SK-N-SH (cell line): ENCODE measurements at regions not wholly inside any gene's neighbourhood (a gene's known extent, or its start where the extent isn't known, plus 50 kb on each side); places are given as distances from the start of the nearest gene placed in this dataset.

ENCODE experiments used
- CTCF ChIA-PET: fragments of 300-600, 350-600 bp; formaldehyde crosslinking; extraction: SDS; loops from one replicate; lab custom pipeline; 2021; lab: Yijun Ruan, JAX
- POLR2A ChIA-PET: fragments of 350-600 bp; sonication (Branson Sonifier 250); formaldehyde crosslinking; extraction: SDS; loops from one replicate; lab custom pipeline; 2020; ENCODE audit warnings: antibody characterized with exemption, inconsistent platforms; lab: Yijun Ruan, JAX
- DNase-seq: peaks from one replicate; pipeline ENCODE4 v3.0.0; 2012
- H2AFZ ChIP-seq: fragments of 200-600 bp; sonication (generic); 2 replicates; pipeline ENCODE4 v1.8.1; 2016; ENCODE audit warnings: antibody characterized with exemption, mild to moderate bottlenecking, low read depth
- H3F3A ChIP-seq: fragments of 200-600 bp; sonication (generic); replicated peaks from 2 replicates; pipeline ENCODE3; 2016; ENCODE audit warnings: antibody characterized with exemption, mild to moderate bottlenecking; ENCODE audit not compliant: insufficient read depth
- H3K27ac ChIP-seq, 2 experiments: fragments of 200-500 bp in 1 of 2; fragments of 200-600 bp in 1 of 2; sonication (Bioruptor generic) in 1 of 2; sonication (generic), shearing (Covaris generic) in 1 of 2; 2 replicates each; pipeline versions ENCODE4 v1.5.1 to v1.6.1; 2014 to 2016; ENCODE audit warnings: low read depth in 2 of 2, inconsistent platforms in 1 of 2, low read length in 1 of 2, mild to moderate bottlenecking in 1 of 2, mixed read lengths in 1 of 2
- H3K27me3 ChIP-seq: fragments of 200-600 bp; sonication (generic), shearing (Covaris generic); 2 replicates; pipeline ENCODE4 v1.6.1; 2016; ENCODE audit warnings: mixed run types; ENCODE audit not compliant: insufficient read depth
- H3K36me3 ChIP-seq, 2 experiments: fragments of 200-500 bp in 1 of 2; fragments of 200-600 bp in 1 of 2; sonication (Bioruptor generic) in 1 of 2; sonication (generic) in 1 of 2; replicated peaks in 1 of 2; 2 replicates each; pipeline versions ENCODE3 to v1.5.1; 2014 to 2016; ENCODE audit warnings: low read length in 1 of 2, mild to moderate bottlenecking in 1 of 2; ENCODE audit not compliant: insufficient read depth in 2 of 2, control insufficient read depth in 1 of 2
- H3K4me1 ChIP-seq, 2 experiments: fragments of 200-500 bp in 1 of 2; fragments of 200-600 bp in 1 of 2; sonication (Bioruptor generic) in 1 of 2; sonication (generic), shearing (Covaris generic) in 1 of 2; 2 replicates each; pipeline versions ENCODE4 v1.5.1 to v1.6.1; 2014 to 2016; ENCODE audit warnings: low read depth in 1 of 2, low read length in 1 of 2, mixed run types in 1 of 2; ENCODE audit not compliant: insufficient read depth in 2 of 2, control insufficient read depth in 1 of 2
- H3K4me2 ChIP-seq: fragments of 200-600 bp; sonication (generic), shearing (Covaris generic); 2 replicates; pipeline ENCODE4 v1.6.1; 2017; ENCODE audit warnings: mixed run types
- H3K4me3 ChIP-seq, 2 experiments: fragments of 200-500 bp in 1 of 2; fragments of 200-600 bp in 1 of 2; sonication (Bioruptor generic) in 1 of 2; sonication (generic), shearing (Covaris generic) in 1 of 2; 2 replicates each; pipeline versions ENCODE4 v1.5.1 to v1.8.1; 2014 to 2016; ENCODE audit warnings: low read depth in 2 of 2, inconsistent platforms in 1 of 2, low read length in 1 of 2, mild to moderate bottlenecking in 1 of 2, mixed read lengths in 1 of 2, moderate library complexity in 1 of 2
- H3K79me2 ChIP-seq: fragments of 200-600 bp; sonication (generic); 2 replicates; pipeline ENCODE4 v1.8.1; 2017; ENCODE audit warnings: mild to moderate bottlenecking; ENCODE audit not compliant: insufficient read depth
- H3K9ac ChIP-seq: fragments of 200-600 bp; sonication (generic); 2 replicates; pipeline ENCODE4 v1.6.1; 2017; ENCODE audit warnings: mixed run types
- H3K9me2 ChIP-seq: fragments of 200-600 bp; sonication (generic); 2 replicates; pipeline ENCODE4 v1.6.1; 2017; ENCODE audit warnings: mixed run types
- H3K9me3 ChIP-seq: fragments of 200-600 bp; sonication (generic); 2 replicates; pipeline ENCODE4 v1.6.1; 2017; ENCODE audit warnings: mixed run types, mild to moderate bottlenecking, moderate library complexity
- H4K20me1 ChIP-seq: fragments of 200-600 bp; sonication (generic); 2 replicates; pipeline ENCODE4 v1.6.1; 2017; ENCODE audit warnings: mild to moderate bottlenecking, mixed run types; ENCODE audit not compliant: insufficient read depth
- EP300 ChIP-seq, 2 experiments: IDR thresholded peaks; 2 replicates each; pipeline versions ENCODE4 v1.4.0 to v1.6.1; 2012; ENCODE audit warnings: borderline replicate concordance in 1 of 2, low read depth in 1 of 2, low read length in 1 of 2
- EZH2phosphoT487 ChIP-seq: fragments of 200-600 bp; sonication (generic); IDR thresholded peaks from 2 replicates; pipeline ENCODE4 v1.6.1; 2017; ENCODE audit warnings: low read depth, mixed run types, mild to moderate bottlenecking, antibody characterized with exemption, moderate library complexity, borderline replicate concordance
- FOSL2 ChIP-seq: IDR thresholded peaks from 2 replicates; pipeline ENCODE4 v1.4.0; 2012; ENCODE audit warnings: low read depth, mild to moderate bottlenecking, moderate library complexity, borderline replicate concordance
- GATA2 ChIP-seq: sonication (generic); formaldehyde crosslinking; IDR thresholded peaks from 2 replicates; pipeline ENCODE4 v1.5.0; 2020; ENCODE audit warnings: mild to moderate bottlenecking, missing genetic modification reagents
- IRF3 ChIP-seq: fragments of 150-350 bp; IDR thresholded peaks from 2 replicates; pipeline ENCODE4 v1.6.1; 2016; ENCODE audit warnings: mild to moderate bottlenecking, low read depth, low read length
- JUND ChIP-seq: IDR thresholded peaks from 2 replicates; pipeline ENCODE4 v1.4.0; 2012
- MXI1 ChIP-seq: IDR thresholded peaks from 2 replicates; pipeline ENCODE4 v1.6.1; 2012; ENCODE audit warnings: mild to moderate bottlenecking, low read depth, low read length, improper control_type of control experiment
- POLR2AphosphoS5 ChIP-seq: IDR thresholded peaks from 2 replicates; pipeline ENCODE4 v1.6.1; 2012; ENCODE audit warnings: low read depth, low read length
- RAD21 ChIP-seq: IDR thresholded peaks from 2 replicates; pipeline ENCODE4 v1.6.1; 2012; ENCODE audit warnings: mild to moderate bottlenecking, low read length
- RCOR1 ChIP-seq: fragments of 150-350 bp; IDR thresholded peaks from 2 replicates; pipeline ENCODE4 v1.6.1; 2017; ENCODE audit warnings: antibody characterized with exemption, low read length
- REST ChIP-seq: IDR thresholded peaks from 2 replicates; pipeline ENCODE4 v1.6.1; 2012; ENCODE audit warnings: mild to moderate bottlenecking, low read depth, low read length, moderate library complexity
- RFX5 ChIP-seq: IDR thresholded peaks from 2 replicates; pipeline ENCODE4 v1.6.1; 2012; ENCODE audit warnings: mild to moderate bottlenecking, improper control_type of control experiment, low read length
- SMC3 ChIP-seq: IDR thresholded peaks from 2 replicates; pipeline ENCODE4 v1.6.1; 2012; ENCODE audit warnings: low read depth, low read length, improper control_type of control experiment
- WGBS: methylation state at CpG from one replicate; pipeline ENCODE4 v1.1.6; 2017; ENCODE audit warnings: low lambda C conversion rate; 5-methylcytosine and 5-hydroxymethylcytosine counted together
- TF ChIP-seq, protein P1 (sequence below): IDR thresholded peaks from 2 replicates; pipeline ENCODE4; 2012

GRCh38 chr15:66940368-66940767 lies 125.0 kb upstream of the SMAD3 start:
- Histone ChIP-seq H3K36me3 (no peaks in the 10 kb centered on the region), H4K20me1 (no peaks in the 10 kb centered on the region), H2AFZ (peak overlapping the region; percentile 38; the same call in 1 of the 2 replicates), H3K79me2 (no peaks in the 10 kb centered on the region), H3K27me3 (no peaks in the 10 kb centered on the region)
- POLR2A ChIA-PET = no interaction called here
- TF ChIP-seq, protein P1, sequence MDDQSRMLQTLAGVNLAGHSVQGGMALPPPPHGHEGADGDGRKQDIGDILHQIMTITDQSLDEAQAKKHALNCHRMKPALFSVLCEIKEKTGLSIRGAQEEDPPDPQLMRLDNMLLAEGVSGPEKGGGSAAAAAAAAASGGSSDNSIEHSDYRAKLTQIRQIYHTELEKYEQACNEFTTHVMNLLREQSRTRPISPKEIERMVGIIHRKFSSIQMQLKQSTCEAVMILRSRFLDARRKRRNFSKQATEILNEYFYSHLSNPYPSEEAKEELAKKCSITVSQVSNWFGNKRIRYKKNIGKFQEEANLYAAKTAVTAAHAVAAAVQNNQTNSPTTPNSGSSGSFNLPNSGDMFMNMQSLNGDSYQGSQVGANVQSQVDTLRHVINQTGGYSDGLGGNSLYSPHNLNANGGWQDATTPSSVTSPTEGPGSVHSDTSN = 0 out of 2 replicates have a peak, but pooled peaks have one; percentile 32
- TF ChIP-seq JUND = no peak
- TF ChIP-seq, all 33 proteins: peak for 1
- peaks cover 5% of the 10 kb centered on the region for H3F3A ChIP-seq
- no peak overlapping the region for H3K4me3 ChIP-seq
- H3K9me3 ChIP-seq = no peaks in the 10 kb centered on the region
- no peak overlapping the region for H3K27ac ChIP-seq
- no peak for DNase-seq
- peaks cover 0 to 10% of the 10 kb centered on the region in 2 experiments; a peak in 1 of 4 replicates for H3K4me1 ChIP-seq
- CTCF ChIA-PET = interaction anchor here (1.2 kb wide), 1 partner anchor 363 kb away, joined by 5 read pairs; no protein-coding TSS in a partner anchor
- H3K9ac ChIP-seq = no peak overlapping the region
- no peaks in the 10 kb centered on the region for H3K9me2 ChIP-seq
- WGBS = 90% methylated on average over 2 of the region's 2 CpGs
- no peak overlapping the region for H3K4me2 ChIP-seq

- H3F3A ChIP-seq = peaks cover 5% of the 10 kb centered on the region
- H3K9ac ChIP-seq = no peak overlapping the region
- no peaks in the 10 kb centered on the region for H3K27me3 ChIP-seq
- TF ChIP-seq RCOR1 (no peak), JUND (no peak), EZH2phosphoT487 (no peak), MXI1 (no peak), EP300 (IDR thresholded peaks at IDR 0.05; ENCODE audit: borderline replicate concordance in 1 of 2, low read depth in 1 of 2, low read length in 1 of 2) (no peak), SMC3 (no peak), RFX5 (no peak), GATA2 (no peak), FOSL2 (no peak), IRF3 (no peak), REST (no peak), RAD21 (no peak), POLR2AphosphoS5 (no peak)
- TF ChIP-seq, protein P1 = no peak
- no peak overlapping the region for H3K27ac ChIP-seq
- POLR2A ChIA-PET = no interaction called here
- CTCF ChIA-PET = interaction anchor here (0.7 to 1.2 kb wide), 2 partner anchors 275 to 363 kb away, joined by 3 to 5 read pairs; no protein-coding TSS in a partner anchor
- no peak overlapping the region for H2AFZ ChIP-seq
- no peak overlapping the region for H3K4me3 ChIP-seq
- 94% methylated on average over 12 of the region's 16 CpGs for WGBS
- H3K9me2 ChIP-seq = no peaks in the 10 kb centered on the region
- no peak overlapping the region for H3K4me2 ChIP-seq
- no peaks in the 10 kb centered on the region for H4K20me1 ChIP-seq
- H3K9me3 ChIP-seq = no peaks in the 10 kb centered on the region
- peaks cover 0 to 8% of the 10 kb centered on the region in 2 experiments; a peak in 1 of 4 replicates for H3K4me1 ChIP-seq
- H3K36me3 ChIP-seq = no peaks in the 10 kb centered on the region
- H3K79me2 ChIP-seq = no peaks in the 10 kb centered on the region
- DNase-seq = no peak
Observed at GRCh38 chr15:66941108-66941711, 124.2 kb upstream of the SMAD3 start.
